B cell (primary cell): ENCODE measurements at regions not wholly inside any gene's neighbourhood (a gene's known extent, or its start where the extent isn't known, plus 50 kb on each side); places are given as distances from the start of the nearest gene placed in this dataset.

Experiments
- ATAC-seq: fragments of 200-7000 bp; cut with Tn5 transposase; one replicate; pipeline ENCODE4 v1.10.0; 2021; ENCODE audit warnings: low read depth, mild to moderate bottlenecking, moderate number of reproducible peaks, moderate library complexity
- CTCF ChIA-PET: fragments of 350-600 bp; sonication (Branson Sonifier 250); formaldehyde crosslinking; loops from one replicate; lab custom pipeline; 2021; ENCODE audit warnings: antibody characterized with exemption, inconsistent platforms; lab: Charles Lee
- POLR2A ChIA-PET: fragments of 350-600 bp; sonication (Branson Sonifier 250); formaldehyde crosslinking; loops from one replicate; lab custom pipeline; 2021; ENCODE audit warnings: antibody characterized with exemption; lab: Charles Lee
- DNase-seq: peaks from one replicate; pipeline ENCODE4 v3.0.0; 2013
- H2AFZ ChIP-seq: 2 replicates; pipeline ENCODE4 v1.6.1; 2012; ENCODE audit warnings: mild to moderate bottlenecking, low read depth, low read length; ENCODE audit not compliant: insufficient read depth, poor library complexity, severe bottlenecking
- H3K27ac ChIP-seq, 2 donors: 1 replicate in 1 of 2; 2 replicates in 1 of 2; pipeline ENCODE4 v1.5.1; 2012 to 2013; ENCODE audit warnings: low read length in 2 of 2, mild to moderate bottlenecking in 2 of 2, moderate library complexity in 1 of 2
- H3K27me3 ChIP-seq, 4 experiments: fragments of 200-600 bp in 1 of 4; sonication (generic) in 1 of 4; replicated peaks in 1 of 4; 1 replicate in 2 of 4; 2 replicates in 2 of 4; pipeline versions ENCODE4 v1.6.1 to v1.7.0; 2013 to 2016; ENCODE audit warnings: low read length in 3 of 4, mild to moderate bottlenecking in 2 of 4, mixed read lengths in 1 of 4, moderate library complexity in 1 of 4; ENCODE audit not compliant: insufficient read depth in 4 of 4, control insufficient read depth in 3 of 4; ENCODE audit errors: control extremely low read depth in 1 of 4
- H3K36me3 ChIP-seq, 2 experiments: replicated peaks in 1 of 2; 1 replicate in 1 of 2; 2 replicates in 1 of 2; pipeline versions ENCODE4 v1.6.1 to v1.7.1; 2013; ENCODE audit warnings: low read length in 1 of 2; ENCODE audit not compliant: insufficient read depth in 2 of 2, control insufficient read depth in 1 of 2; ENCODE audit errors: control extremely low read depth in 1 of 2, extremely low read depth in 1 of 2
- H3K4me1 ChIP-seq, 2 donors: fragments of 200-600 bp in 1 of 2; sonication (generic) in 1 of 2; 1 replicate in 1 of 2; 2 replicates in 1 of 2; pipeline versions ENCODE4 v1.5.1 to v1.6.1; 2013 to 2017; ENCODE audit warnings: low read length in 2 of 2; ENCODE audit not compliant: control insufficient read depth in 2 of 2, insufficient read depth in 2 of 2
- H3K4me2 ChIP-seq: replicated peaks from 2 replicates; pipeline ENCODE3; 2012; ENCODE audit warnings: mild to moderate bottlenecking, low read depth, low read length; ENCODE audit not compliant: poor library complexity, severe bottlenecking
- H3K4me3 ChIP-seq, 5 experiments: fragments of 200-600 bp in 1 of 5; sonication (generic) in 1 of 5; 1 replicate in 3 of 5; 2 replicates in 2 of 5; pipeline versions ENCODE4 v1.5.1 to v1.7.0; 2011 to 2016; ENCODE audit warnings: low read length in 4 of 5, mild to moderate bottlenecking in 4 of 5, low read depth in 2 of 5, control low read depth in 1 of 5, moderate library complexity in 1 of 5; ENCODE audit not compliant: insufficient read depth in 1 of 5; ENCODE audit errors: control extremely low read depth in 1 of 5, extremely low read depth in 1 of 5
- H3K79me2 ChIP-seq: fragments of 200-600 bp; sonication (generic); one replicate; pipeline ENCODE4 v1.6.0; 2016; ENCODE audit warnings: low read length; ENCODE audit not compliant: control insufficient read depth, insufficient read depth
- H3K9ac ChIP-seq: fragments of 200-600 bp; sonication (generic); 2 replicates; pipeline ENCODE4 v1.6.1; 2017; ENCODE audit warnings: mild to moderate bottlenecking, low read length, moderate library complexity
- H3K9me3 ChIP-seq, 3 donors: one replicate each; pipeline versions ENCODE4 v1.6.1 to v1.7.1; 2013; ENCODE audit warnings: low read length in 2 of 3; ENCODE audit not compliant: control insufficient read depth in 2 of 3, insufficient read depth in 1 of 3; ENCODE audit errors: control extremely low read depth in 1 of 3
- H4K20me1 ChIP-seq: 2 replicates; pipeline ENCODE4 v1.6.0; 2012; ENCODE audit warnings: mild to moderate bottlenecking, low read length; ENCODE audit not compliant: insufficient read depth, control insufficient read depth, poor library complexity, severe bottlenecking
- H3K27ac Mint-ChIP-seq: one replicate; pipeline ENCODE4 v1.8.0; 2021; ENCODE audit warnings: mixed read lengths
- H3K27me3 Mint-ChIP-seq: one replicate; pipeline ENCODE4 v1.8.0; 2021; ENCODE audit warnings: mixed read lengths
- H3K4me1 Mint-ChIP-seq: one replicate; pipeline ENCODE4 v1.8.0; 2021; ENCODE audit warnings: mixed read lengths
- H3K4me3 Mint-ChIP-seq: one replicate; pipeline ENCODE4 v1.8.0; 2021; ENCODE audit warnings: mixed read lengths
- H3K9me3 Mint-ChIP-seq: one replicate; pipeline ENCODE4 v1.8.0; 2022; ENCODE audit warnings: mixed read lengths; ENCODE audit not compliant: insufficient read depth
- EZH2 ChIP-seq: IDR thresholded peaks from 2 replicates; pipeline ENCODE4 v1.6.1; 2012; ENCODE audit warnings: borderline replicate concordance, low read depth, mild to moderate bottlenecking, moderate library complexity, low read length; ENCODE audit not compliant: insufficient read depth, poor library complexity, severe bottlenecking
- WGBS: methylation state at CpG from one replicate; pipeline ENCODE4 v1.1.5; 2013; ENCODE audit warnings: missing lambda C conversion rate; ENCODE audit not compliant: insufficient coverage; 5-methylcytosine and 5-hydroxymethylcytosine counted together
- intact Hi-C: fragments of 100-400 bp; cut with micrococcal nuclease; formaldehyde crosslinking; loops from one replicate; pipeline ENCODE4 v1.10.0; 2022
- TF ChIP-seq, protein P1 (sequence below): fragments of 200-600 bp; IDR thresholded peaks from one replicate; pipeline ENCODE4 v1.8.0; 2022; ENCODE audit warnings: antibody characterized with exemption, mild to moderate bottlenecking

DNA sequence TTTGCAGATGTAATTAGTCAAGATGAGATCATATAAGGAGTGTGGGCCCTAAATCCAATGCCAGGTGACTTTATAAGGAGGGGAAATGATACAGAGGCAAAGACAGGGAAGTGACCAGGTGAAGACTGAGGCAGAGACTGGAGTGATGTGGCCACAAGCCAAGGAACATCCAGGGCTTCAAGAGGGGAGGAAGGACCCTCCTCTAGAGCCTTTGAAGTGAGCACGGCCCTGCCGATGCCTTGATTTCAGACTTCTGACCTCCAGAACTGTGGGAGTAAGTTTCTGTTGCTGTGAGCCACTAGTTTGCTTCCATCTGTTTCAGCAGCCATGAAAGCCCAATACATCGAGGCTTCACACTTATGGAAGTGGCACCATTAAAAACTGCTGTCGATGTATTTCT lies 78.7 kb downstream of the SHANK2 start:
- no peaks in the 10 kb centered on the region for H3K4me1 ChIP-seq
- no peak for ATAC-seq
- H3K27ac Mint-ChIP-seq = no peak overlapping the region
- no peaks in the 10 kb centered on the region for H3K36me3 ChIP-seq
- ChIA-PET POLR2A (no interaction called here), CTCF (no interaction called here)
- peaks cover 0 to 11% (median 2%) of the 10 kb centered on the region in 4 experiments for H3K27me3 ChIP-seq
- H3K27me3 Mint-ChIP-seq = peaks cover 31% of the 10 kb centered on the region
- H3K79me2 ChIP-seq = no peaks in the 10 kb centered on the region
- no peaks in the 10 kb centered on the region for H4K20me1 ChIP-seq
- H3K4me1 Mint-ChIP-seq = no peaks in the 10 kb centered on the region
- H3K4me2 ChIP-seq = no peak overlapping the region
- H3K9me3 ChIP-seq = peaks cover 2 to 23% (median 3%) of the 10 kb centered on the region in 3 donors
- H3K4me3 ChIP-seq = no peak overlapping the region
- intact Hi-C loops = no loop called here
- H3K9me3 Mint-ChIP-seq = peaks cover 6% of the 10 kb centered on the region
- WGBS = 94% methylated on average over 2 of the region's 4 CpGs
- H3K4me3 Mint-ChIP-seq = no peak overlapping the region
- TF ChIP-seq, protein P1, sequence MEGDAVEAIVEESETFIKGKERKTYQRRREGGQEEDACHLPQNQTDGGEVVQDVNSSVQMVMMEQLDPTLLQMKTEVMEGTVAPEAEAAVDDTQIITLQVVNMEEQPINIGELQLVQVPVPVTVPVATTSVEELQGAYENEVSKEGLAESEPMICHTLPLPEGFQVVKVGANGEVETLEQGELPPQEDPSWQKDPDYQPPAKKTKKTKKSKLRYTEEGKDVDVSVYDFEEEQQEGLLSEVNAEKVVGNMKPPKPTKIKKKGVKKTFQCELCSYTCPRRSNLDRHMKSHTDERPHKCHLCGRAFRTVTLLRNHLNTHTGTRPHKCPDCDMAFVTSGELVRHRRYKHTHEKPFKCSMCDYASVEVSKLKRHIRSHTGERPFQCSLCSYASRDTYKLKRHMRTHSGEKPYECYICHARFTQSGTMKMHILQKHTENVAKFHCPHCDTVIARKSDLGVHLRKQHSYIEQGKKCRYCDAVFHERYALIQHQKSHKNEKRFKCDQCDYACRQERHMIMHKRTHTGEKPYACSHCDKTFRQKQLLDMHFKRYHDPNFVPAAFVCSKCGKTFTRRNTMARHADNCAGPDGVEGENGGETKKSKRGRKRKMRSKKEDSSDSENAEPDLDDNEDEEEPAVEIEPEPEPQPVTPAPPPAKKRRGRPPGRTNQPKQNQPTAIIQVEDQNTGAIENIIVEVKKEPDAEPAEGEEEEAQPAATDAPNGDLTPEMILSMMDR = no peak
- no peak for TF ChIP-seq EZH2
- no peak overlapping the region for H3K9ac ChIP-seq
- H2AFZ ChIP-seq = no peak overlapping the region
- DNase-seq = no peak
- no peak overlapping the region for H3K27ac ChIP-seq

DNA sequence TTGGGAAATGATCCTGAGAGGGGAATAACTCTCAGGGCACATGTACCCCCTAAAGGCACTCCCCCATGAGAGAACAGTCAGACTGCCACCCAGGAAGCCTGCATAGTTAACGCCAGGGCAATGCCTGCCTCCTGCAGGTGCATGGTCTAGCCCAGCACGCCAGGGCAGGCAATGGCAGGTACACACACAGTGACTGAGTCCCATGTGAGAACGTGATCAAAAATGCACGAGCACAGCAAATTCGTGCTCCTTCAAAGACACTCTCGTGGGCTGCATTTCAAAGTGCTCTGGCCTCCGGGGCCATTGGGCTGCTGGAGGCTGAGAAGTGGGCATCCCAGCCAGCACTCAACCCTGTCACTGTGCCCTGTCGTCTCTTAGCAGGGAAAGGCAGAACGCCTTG lies 79.7 kb downstream of the SHANK2 start:
- Histone ChIP-seq H3K79me2 (no peaks in the 10 kb centered on the region), H3K9ac (no peak overlapping the region), H4K20me1 (no peaks in the 10 kb centered on the region), H2AFZ (no peak overlapping the region), H3K4me1 (no peaks in the 10 kb centered on the region), H3K9me3 (peaks cover 2 to 21% (median 3%) of the 10 kb centered on the region in 3 donors), H3K4me2 (no peak overlapping the region), H3K27me3 (peaks cover 0 to 11% (median 2%) of the 10 kb centered on the region in 4 experiments), H3K36me3 (no peaks in the 10 kb centered on the region), H3K4me3 (no peak overlapping the region), H3K27ac (no peak overlapping the region)
- peaks cover 6% of the 10 kb centered on the region for H3K9me3 Mint-ChIP-seq
- no peak for TF ChIP-seq EZH2
- TF ChIP-seq, protein P1 = no peak
- ATAC-seq = no peak
- ChIA-PET CTCF (no interaction called here), POLR2A (no interaction called here)
- no peaks in the 10 kb centered on the region for H3K4me1 Mint-ChIP-seq
- no peak for DNase-seq
- H3K27me3 Mint-ChIP-seq = peaks cover 24% of the 10 kb centered on the region
- H3K27ac Mint-ChIP-seq = no peak overlapping the region
- H3K4me3 Mint-ChIP-seq = no peak overlapping the region
- WGBS = 94% methylated on average over 7 of the region's 9 CpGs
- intact Hi-C loops = no loop called here
